GM18519 (cell line): ENCODE measurements at regions not wholly inside any gene's neighbourhood (a gene's known extent, or its start where the extent isn't known, plus 50 kb on each side); places are given as distances from the start of the nearest gene placed in this dataset.

ENCODE experiments used
- ATAC-seq: cut with Tn5 transposase; IDR thresholded peaks from one replicate; pipeline ENCODE4 v1.9.1; 2021; ENCODE audit warnings: mild to moderate bottlenecking, moderate library complexity; ENCODE audit not compliant: unreplicated experiment, low FRiP score

- ATAC-seq = no peak
Measured at GRCh38 chr6:18897350-18897749, 510.2 kb downstream of the RNF144B start.

- ATAC-seq = no peak
Measured at GRCh38 chr6:18904681-18905080, 517.5 kb downstream of the RNF144B start.

GRCh38 chr6:18920701-18921100 lies 533.6 kb downstream of the RNF144B start:
- ATAC-seq = no peak

- no peak for ATAC-seq
Measured at GRCh38 chr6:18931086-18931485, 543.9 kb downstream of the RNF144B start.

- no peak for ATAC-seq
Measured at GRCh38 chr6:18958146-18958545, 571.0 kb downstream of the RNF144B start.

GRCh38 chr6:18961566-18961965 lies 574.4 kb downstream of the RNF144B start:
- ATAC-seq = no peak

- ATAC-seq = no peak
Measured at GRCh38 chr6:18962361-18962905, 575.3 kb downstream of the RNF144B start.

- no peak for ATAC-seq
Measured at GRCh38 chr6:18963439-18963838, 576.3 kb downstream of the RNF144B start.

GRCh38 chr6:18973251-18973650 lies 586.1 kb downstream of the RNF144B start:
- ATAC-seq = no peak

GRCh38 chr6:18976091-18976490 lies 588.9 kb downstream of the RNF144B start:
- no peak for ATAC-seq

- ATAC-seq = no peak
Measured at GRCh38 chr6:18976966-18977365, 589.8 kb downstream of the RNF144B start.

GRCh38 chr6:18978337-18979128 lies 591.4 kb downstream of the RNF144B start:
- ATAC-seq = no peak

GRCh38 chr6:18985061-18985460 lies 597.9 kb downstream of the RNF144B start:
- no peak for ATAC-seq

- no peak for ATAC-seq
Measured at GRCh38 chr6:18985996-18986395, 598.8 kb downstream of the RNF144B start.

GRCh38 chr6:18988636-18989035 lies 601.5 kb downstream of the RNF144B start:
- ATAC-seq = no peak

GRCh38 chr6:18990059-18990978 lies 603.2 kb downstream of the RNF144B start:
- peak; percentile 91 for ATAC-seq

GRCh38 chr6:18997375-18997826 lies 610.3 kb downstream of the RNF144B start:
- ATAC-seq = peak; percentile 98

GRCh38 chr6:19002976-19003560 lies 615.9 kb downstream of the RNF144B start:
- no peak for ATAC-seq

- no peak for ATAC-seq
Measured at GRCh38 chr6:19004176-19004575, 617.0 kb downstream of the RNF144B start.

GRCh38 chr6:19009769-19010168 lies 622.6 kb downstream of the RNF144B start:
- ATAC-seq = no peak
